Stimulated activated CD4-positive, alpha-beta T cell treated with anti-CD3 and anti-CD28 coated beads, TNF-alpha, amount 100 ng/mL, for 4 hours (primary cell): ENCODE measurements at regions not wholly inside any gene's neighbourhood (a gene's known extent, or its start where the extent isn't known, plus 50 kb on each side); places are given as distances from the start of the nearest gene placed in this dataset.
"Not testable (repeated sequence)": the region's sequence is repeated elsewhere in the genome, so short reads cannot be mapped to it uniquely, and the experiment has no call there.

Experiments
- DNase-seq, 3 experiments: peaks; one replicate each; pipeline ENCODE4 v3.0.0-alpha.2; 2020; ENCODE audit warnings: low read depth in 3 of 3

DNA sequence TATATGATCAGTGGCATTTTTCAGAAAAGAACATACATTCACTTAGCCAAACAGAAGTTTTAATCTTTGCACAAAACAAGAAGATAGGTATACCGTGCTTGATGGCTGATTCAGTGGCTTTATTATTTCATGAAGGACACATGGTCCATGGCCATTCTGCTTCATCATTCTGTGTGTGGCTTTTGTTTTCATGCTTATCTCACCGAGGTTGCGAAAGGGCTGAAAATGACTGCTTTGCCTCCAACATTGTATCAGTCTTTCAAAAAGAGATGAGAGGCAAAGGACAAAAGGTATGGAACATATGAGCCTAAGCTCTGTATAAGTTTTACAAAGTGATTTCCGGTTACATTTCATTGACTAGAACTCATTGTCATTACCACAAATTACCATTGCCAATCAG lies 541.1 kb downstream of the RAB28 start:
- DNase-seq, result no peak

- DNase-seq, result no peak
Measured at GRCh38 chr4:12933760-12934221, 550.3 kb downstream of the RAB28 start.

GRCh38 chr4:12932203-12932788 lies 551.8 kb downstream of the RAB28 start:
- DNase-seq, result no peak

GRCh38 chr4:12929784-12930183 lies 554.4 kb downstream of the RAB28 start:
- DNase-seq, result no peak

GRCh38 chr4:12928751-12929150 lies 555.4 kb downstream of the RAB28 start:
- DNase-seq, result no peak

GRCh38 chr4:12926189-12927066 lies 557.7 kb downstream of the RAB28 start:
- no peak for DNase-seq

GRCh38 chr4:12924728-12925320 lies 559.3 kb downstream of the RAB28 start:
- DNase-seq, result no peak

DNA sequence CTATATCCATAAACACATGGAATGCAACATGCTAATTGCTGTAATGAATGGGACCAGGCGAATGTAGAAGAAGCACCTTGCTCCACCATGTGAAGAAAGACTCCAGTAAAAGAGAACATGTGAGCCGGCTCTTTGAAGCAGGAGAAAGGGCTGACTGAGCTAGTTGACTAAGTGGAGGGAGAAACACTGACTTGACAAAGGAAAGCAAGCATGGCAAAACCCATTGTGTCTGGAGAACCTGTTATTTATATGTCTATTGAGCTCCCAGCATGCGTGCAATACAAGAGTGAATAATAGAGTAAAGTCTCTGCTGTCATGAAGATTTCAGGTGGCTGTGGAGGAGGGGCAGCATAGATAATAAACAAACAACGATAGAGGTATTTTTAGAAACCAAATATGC lies 559.9 kb downstream of the RAB28 start:
- no peak for DNase-seq

DNA sequence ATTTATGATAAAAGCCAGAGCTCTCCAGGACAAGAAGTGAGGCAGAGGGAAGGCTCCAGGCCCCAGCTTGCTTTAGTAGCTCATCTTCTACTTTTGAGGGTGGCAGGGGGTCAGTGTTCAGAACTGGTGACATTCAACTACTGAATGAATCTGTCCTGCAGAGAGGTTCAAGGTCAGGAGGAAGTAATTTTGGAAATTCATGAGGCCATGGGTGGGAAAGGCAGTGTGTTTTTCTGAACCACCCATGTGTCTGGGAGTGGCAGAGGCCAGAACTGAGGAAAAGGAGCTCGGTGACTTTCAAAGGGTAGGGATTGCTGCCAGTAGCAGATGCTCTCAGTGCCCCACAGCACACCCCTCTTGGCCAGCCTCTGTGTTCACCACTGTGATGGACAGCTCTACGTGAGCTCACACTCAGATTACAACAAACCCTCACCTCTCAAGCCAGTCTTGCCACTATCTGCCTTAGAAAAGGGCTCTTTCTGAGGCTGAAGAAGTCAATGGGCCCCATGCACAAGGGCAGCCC lies 571.2 kb downstream of the RAB28 start:
- no peak for DNase-seq

- no peak for DNase-seq
Measured at GRCh38 chr4:12911750-12912358, 572.3 kb downstream of the RAB28 start.

GRCh38 chr4:12903640-12904039 lies 580.5 kb downstream of the RAB28 start:
- DNase-seq, result not testable (repeated sequence)

DNA sequence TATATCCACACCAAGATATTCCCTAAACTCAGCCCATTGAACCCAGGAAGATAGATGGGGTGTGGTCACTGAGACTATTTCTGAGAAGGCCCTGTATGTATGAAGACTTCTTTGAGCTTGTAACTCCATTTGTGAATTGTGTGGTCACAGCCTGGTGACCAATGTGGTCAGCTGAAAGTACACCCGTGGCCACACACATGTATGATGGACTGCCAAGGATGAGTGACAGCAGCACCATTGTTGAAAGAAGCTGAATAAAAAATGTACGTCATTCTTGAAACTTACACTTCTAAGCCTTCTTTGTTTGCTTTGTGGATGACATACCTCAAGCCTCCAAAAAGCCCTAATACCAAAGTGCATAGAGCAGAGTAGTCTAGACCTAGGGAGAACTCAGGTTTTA lies 581.4 kb downstream of the RAB28 start:
- DNase-seq, result no peak

DNA sequence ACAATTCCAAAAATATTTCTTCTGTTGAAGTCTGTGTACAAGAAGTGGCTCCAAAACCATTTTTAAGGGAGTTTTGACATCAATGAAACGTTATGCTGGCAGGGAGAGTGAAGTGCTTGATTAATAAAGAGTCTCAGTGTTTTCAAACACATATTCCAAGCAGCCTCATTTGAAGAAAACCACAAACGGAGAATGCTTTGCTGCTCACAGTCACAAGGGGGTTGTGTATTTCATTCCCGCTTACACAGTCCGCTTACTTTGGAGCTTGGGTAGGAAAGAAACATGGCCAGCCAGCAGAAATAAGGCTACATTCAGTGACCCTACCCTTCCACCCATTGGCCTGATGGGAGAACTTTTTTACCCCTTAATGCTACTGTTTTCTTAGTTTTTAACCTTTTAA lies 586.2 kb downstream of the RAB28 start:
- no peak for DNase-seq

DNA sequence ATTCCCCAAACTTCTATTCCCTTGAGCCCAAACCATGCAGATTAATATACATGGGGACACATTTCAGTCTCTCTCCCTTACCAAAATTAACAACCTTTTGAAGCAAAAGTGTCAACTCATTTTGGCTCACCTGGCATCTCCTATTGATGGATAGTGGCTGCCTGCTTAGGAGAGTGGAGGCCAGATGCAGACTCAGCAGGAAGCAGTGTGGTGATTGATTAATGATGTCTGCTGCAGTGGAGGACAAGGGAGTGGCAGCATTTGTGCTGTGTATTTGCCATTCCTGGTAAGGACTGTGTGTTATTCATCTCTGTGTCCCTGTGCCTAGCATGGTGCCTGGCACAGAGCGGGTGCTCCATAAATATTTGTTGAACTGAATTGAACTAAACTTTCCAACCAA lies 590.1 kb downstream of the RAB28 start:
- no peak for DNase-seq

DNA sequence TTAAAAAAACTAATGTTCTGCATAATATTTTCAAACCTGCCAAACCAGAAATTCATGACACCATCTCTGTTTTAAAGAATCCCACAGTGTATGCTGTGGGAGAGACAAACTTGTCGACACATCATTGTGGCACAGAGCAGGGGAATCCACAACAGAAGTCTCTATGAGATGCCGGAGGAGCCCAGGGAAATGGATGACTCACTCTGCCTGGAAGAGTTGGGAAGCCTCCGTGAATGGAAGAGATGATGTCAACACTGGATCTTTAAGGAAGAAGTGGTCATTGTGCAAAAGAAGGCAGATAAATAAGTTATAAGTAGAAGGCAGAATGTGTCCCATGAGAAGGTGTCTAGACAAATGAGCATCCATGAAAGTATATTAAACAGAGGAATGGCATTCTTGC lies 595.1 kb downstream of the RAB28 start:
- DNase-seq, result no peak

- no peak for DNase-seq
Measured at GRCh38 chr4:12884846-12885796, 599.0 kb downstream of the RAB28 start.

DNA sequence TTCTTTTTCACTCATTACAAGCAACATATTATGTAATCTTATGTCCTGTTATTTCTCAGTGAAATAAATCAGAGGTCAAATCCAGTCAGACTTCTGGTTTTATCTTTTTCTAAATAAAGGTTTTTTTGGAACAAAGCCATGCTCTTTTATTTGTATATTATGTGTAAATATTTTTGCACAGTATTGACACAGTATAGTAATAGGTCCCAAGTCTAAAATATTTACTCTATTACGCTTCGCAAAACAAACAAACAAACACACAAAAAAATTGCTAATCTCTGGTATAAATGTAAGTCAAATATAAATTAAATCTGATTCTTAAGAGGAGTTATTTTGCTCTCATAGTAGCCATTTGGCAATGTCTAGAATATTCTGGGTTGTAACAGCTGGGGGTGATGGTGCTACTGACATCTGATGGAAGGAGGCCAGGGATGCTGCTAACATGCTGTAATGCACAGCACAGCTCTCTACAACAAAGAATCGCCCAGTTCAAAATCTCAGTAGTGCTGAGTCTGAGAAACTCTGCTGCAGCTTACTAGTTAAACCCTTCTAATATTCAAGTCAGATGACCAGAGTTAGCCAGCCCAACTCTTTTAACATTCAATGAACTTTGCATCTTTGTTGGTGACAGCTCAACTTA lies 602.1 kb downstream of the RAB28 start:
- DNase-seq, result no peak

- no peak for DNase-seq
Measured at GRCh38 chr4:12880844-12881243, 603.3 kb downstream of the RAB28 start.

DNA sequence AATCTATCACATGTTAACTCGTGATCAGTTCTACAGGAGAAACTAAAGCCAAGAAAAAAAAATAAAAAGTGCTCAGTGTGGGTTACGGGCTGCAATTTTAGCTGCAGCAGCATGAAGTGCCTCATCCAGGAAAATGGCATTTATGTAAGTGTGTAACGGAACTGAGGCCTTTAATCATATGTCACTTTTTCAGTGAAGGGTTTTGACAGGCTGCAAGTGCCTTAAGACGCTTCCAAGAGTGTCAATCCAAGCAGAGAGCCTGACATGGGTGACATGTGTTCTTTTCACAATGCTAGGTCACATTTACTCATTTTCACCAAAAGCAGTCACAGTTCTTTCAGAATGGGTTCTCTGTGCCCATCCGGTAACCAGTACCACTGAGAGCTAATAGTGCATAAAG lies 604.6 kb downstream of the RAB28 start:
- DNase-seq, result no peak

- DNase-seq, result no peak
Measured at GRCh38 chr4:12875640-12876243, 608.4 kb downstream of the RAB28 start.
